ENCODE measurements at regions not wholly inside any gene's neighbourhood (a gene's known extent, or its start where the extent isn't known, plus 50 kb on each side); places are given as distances from the start of the nearest gene placed in this dataset.
A peak's percentile ranks its signal among the peaks of the same experiment; 100 is the strongest.

GRCh38 chr14:46290706-46291105, 360.9 kb downstream of the RPL10L start:
- DNase-seq = no peak

DNA sequence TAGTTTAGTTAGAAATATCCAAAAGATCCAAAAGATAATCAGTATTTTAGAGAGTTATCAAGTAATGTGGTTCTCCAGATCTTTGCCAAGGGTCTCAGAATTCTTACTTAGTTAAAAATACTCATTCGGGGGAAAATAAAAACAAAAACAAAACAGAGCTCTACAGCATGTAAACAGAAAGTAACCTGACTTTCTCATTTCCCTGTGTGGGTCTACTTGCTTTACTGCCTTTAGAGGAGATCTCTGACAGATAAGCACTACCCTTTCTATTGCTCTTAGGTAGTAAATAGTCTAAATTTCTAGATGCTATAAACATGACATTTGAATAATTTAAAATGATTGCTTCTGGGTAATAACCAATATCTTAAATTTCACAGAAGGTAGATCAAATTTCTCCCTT, 371.8 kb downstream of the RPL10L start:
- DNase-seq = no peak

GRCh38 chr14:46279327-46279726, 372.3 kb downstream of the RPL10L start:
- DNase-seq = no peak

GRCh38 chr14:46259536-46259935, 392.0 kb downstream of the RPL10L start:
- no peak for DNase-seq

- no peak for DNase-seq
These were observed 395.2 kb downstream of the RPL10L start for GRCh38 chr14:46256381-46256780.

- peak in 2 of 3 donors; percentile 15 to 35 for DNase-seq
These were observed 401.4 kb downstream of the RPL10L start for GRCh38 chr14:46250113-46250703.

- no peak for DNase-seq
These were observed 403.5 kb downstream of the RPL10L start for GRCh38 chr14:46248001-46248630.

DNA sequence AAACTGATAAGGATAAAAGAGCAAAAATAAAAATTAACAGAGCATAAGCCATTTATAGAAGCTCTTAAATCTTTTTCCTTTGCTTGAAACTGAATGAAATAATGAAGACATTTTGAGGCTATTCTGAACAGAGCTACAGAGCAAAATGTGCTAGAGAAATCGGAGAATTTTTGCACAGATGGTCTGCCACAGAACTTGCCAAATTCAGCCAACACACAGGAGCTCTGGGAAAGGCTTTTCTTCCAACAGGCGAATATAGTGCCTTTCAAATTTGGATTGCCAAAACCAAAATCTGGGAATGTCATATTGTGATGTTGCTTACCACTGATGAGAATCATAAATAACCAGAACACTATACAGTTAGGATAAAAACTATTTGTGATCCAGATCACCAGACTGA, 406.3 kb downstream of the RPL10L start:
- DNase-seq = no peak

- no peak for DNase-seq
These were observed 417.8 kb downstream of the RPL10L start for GRCh38 chr14:46233786-46234185.

DNA sequence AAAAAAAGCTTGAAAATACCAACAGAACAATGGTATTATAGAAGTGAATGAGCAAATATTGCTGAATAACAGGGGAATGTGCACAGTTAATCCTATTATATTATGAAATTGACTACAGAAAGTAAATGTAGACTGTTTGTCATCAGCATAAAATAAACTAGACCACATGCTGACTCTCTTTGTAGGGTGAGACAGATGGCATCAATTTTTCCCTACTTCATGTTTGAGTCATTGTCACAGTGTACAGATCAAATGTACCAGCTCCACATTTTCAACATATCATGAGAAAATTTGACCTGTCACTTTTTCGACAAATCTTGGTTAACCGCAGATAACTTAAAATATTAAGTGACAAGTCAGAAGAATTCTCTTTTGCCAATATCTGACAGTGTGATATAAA, 421.0 kb downstream of the RPL10L start:
- no peak for DNase-seq

- DNase-seq = no peak
These were observed 435.8 kb downstream of the RPL10L start for GRCh38 chr14:46215801-46216200.

GRCh38 chr14:46198676-46199075, 452.9 kb downstream of the RPL10L start:
- DNase-seq = no peak

DNA sequence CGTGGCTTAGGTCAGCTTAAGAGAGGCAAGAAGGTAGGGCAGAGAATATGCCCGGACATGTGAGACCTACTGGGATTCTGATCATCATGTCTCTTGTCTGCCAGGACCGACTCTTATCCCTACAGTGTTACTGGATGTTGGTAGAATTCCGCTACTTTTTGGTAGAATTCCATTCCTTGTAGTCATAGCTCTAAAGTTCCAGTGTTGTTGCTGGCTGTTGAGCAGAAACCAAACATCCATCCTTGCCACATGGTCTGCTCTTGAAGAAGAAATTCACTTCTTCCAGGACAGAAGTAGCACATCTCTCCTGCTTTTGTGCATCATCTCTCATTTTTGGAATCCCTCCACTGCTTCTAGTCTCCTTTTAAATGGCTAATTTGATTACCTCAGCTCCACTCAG, 453.7 kb downstream of the RPL10L start:
- DNase-seq = peak in 1 of 3 donors; percentile 2
